ENCODE measurements at regions not wholly inside any gene's neighbourhood (a gene's known extent, or its start where the extent isn't known, plus 50 kb on each side); places are given as distances from the start of the nearest gene placed in this dataset.

DNA sequence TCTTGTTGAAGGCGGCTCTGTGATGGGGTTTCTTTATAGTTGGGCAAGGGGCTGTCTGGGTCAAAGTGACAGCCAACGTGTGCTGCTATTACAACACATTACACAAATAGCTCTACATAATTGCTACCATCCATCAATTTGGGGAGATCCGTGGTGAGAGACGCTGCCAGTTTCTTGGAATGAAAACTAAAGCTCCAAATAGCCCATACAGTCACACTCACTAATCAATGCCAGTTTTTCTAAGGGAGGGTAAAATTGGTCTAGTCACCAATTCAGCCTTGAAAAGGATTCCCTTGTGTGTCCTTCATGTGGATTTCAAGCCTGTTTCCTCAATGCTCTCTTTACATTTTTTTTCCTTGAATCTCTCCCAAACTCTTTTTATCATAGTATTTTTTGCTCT is 343.3 kb upstream of the KLF4 start:
- TF ChIP-seq POLR2A (IDR thresholded peaks at IDR 0.05; ENCODE audit: low read length) (no peak), GATA1 (IDR thresholded peaks at IDR 0.05; ENCODE audit: low read depth, low read length) (no peak)

Data from erythroblast (primary cell).